GM19238 (cell line): ENCODE measurements at regions not wholly inside any gene's neighbourhood (a gene's known extent, or its start where the extent isn't known, plus 50 kb on each side); places are given as distances from the start of the nearest gene placed in this dataset.

Experiments
- DNase-seq: peaks from one replicate; pipeline ENCODE4 v3.0.0; 2011; ENCODE audit warnings: low spot score; ENCODE audit not compliant: insufficient read length

GRCh38 chr2:215772634-215773563 is 240.5 kb downstream of the MREG start:
- no peak for DNase-seq

GRCh38 chr2:215772003-215772402 is 241.3 kb downstream of the MREG start:
- no peak for DNase-seq

- no peak for DNase-seq
These were observed 242.1 kb downstream of the MREG start for GRCh38 chr2:215771241-215771640.

- no peak for DNase-seq
These were observed 242.7 kb downstream of the MREG start for GRCh38 chr2:215770668-215771067.

GRCh38 chr2:215769246-215769645 is 244.1 kb downstream of the MREG start:
- DNase-seq = no peak

DNA sequence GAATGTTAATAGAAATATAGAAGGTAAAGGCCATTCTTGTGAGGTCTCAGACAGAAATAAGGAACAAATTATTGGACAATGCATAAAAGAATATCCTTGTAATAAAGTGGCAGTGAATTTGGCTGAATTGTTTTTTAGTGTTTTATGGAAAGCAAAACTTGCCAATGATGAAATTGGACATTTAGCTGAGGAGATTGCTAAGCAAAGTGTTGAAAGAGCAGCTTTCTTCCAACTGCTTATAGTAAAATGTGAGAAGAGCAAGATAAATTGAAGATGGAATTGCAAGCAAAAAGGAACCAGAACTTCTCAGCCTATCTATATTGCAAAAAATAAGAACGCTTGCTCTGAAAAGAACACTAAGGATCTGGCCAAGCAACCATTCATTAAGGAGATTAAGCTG is 245.7 kb downstream of the MREG start:
- DNase-seq = no peak

- no peak for DNase-seq
These were observed 247.5 kb downstream of the MREG start for GRCh38 chr2:215765729-215766360.

DNA sequence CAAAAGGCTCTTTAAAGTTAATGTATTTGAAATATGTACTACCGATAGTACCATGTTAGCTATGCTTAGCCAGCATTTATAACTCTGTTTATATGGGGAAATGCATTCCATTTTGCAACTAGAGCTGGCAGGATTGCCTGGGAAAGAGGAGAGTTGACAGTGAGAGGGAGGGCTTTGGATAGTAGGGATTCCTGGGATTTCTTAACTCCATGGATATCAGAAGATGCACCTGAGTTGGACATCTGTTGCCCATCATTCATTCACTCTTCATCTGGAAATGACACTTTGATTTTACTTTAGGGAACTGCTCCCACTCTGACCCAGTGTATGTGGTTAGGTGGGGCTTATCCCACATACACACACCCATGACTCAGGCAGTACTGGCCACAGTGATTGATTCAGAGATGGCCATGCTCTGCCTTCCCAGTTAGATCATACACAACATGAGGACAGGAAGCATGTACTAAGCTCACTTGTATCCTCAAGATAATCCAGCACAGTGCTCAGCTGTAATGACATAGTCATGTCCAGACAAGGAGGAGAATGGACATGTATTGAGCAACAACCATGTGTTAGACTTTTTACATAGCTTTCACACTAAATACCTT is 248.8 kb downstream of the MREG start:
- DNase-seq = no peak

- no peak for DNase-seq
These were observed 252.8 kb downstream of the MREG start for GRCh38 chr2:215760557-215760956.

DNA sequence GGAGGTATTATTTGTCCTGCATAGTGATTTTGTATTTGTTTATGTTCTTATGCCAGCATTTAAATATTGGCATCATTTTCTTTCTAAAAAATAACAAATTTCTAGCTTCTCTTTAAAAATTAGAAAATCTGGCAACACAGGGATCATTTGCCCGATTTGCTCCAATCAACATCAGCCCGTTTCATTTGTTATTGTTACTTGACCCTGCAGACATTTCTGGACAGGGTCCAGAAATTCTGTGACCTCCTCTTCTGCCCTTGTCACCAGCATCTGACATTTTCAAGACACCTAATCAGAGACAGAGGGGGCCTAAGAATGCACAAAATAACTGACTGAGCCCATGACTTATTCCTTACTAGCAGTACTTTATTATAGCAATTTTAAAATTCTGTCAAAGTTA is 253.3 kb downstream of the MREG start:
- DNase-seq = no peak

- DNase-seq = no peak
These were observed 254.7 kb downstream of the MREG start for GRCh38 chr2:215758691-215759090.

GRCh38 chr2:215756346-215756730 is 257.0 kb downstream of the MREG start:
- DNase-seq = no peak

DNA sequence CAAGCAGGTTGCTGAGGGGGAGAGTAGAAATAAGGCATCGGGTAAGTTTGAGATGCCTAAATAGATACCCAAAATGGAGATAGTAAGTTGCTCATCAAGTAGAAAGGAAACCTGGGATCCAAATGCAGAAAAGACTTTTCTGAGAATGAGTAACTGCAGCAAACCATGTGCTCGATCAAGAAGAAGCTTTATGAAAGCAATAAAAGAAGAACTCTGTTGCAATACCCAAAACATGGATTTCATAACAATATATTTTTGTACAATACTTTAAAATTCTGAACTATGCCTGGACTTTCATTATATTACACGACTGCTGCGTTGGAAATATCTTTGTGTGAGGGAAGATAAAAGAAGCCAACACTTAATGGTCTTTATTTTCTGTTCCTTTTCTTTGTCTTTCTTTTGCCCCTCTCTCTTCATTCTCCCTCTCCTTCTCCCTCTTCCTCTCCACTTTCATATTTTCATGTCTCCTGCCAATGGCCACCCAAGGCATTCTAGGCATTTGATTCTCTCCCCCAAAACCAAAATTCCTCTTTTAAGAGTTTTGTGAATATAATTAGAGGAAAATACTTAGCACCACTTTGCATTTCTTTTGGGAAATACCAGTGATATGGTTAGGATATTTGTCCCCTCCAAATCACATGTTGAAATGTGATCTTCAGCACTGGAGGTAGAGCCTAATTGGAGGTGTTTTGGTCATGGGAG is 257.6 kb downstream of the MREG start:
- DNase-seq = no peak

DNA sequence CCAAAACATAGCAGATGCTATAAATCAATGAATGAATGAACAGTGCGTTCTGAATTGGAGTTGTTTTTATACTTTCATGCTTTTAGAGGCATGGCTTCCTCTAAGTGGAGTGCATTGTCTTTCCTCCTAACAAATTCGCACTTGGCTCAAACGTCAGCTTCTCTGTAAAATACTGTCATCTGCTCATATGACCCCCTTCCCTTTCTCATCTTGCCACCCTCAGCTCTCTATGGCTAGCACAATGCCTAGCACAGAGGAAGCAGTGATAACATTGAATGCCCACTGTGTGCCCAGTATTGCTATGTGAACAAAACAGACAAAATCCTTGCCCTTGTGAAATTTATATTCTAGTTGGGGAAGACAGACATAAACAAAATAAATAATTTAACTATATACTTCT is 258.8 kb downstream of the MREG start:
- DNase-seq = no peak

DNA sequence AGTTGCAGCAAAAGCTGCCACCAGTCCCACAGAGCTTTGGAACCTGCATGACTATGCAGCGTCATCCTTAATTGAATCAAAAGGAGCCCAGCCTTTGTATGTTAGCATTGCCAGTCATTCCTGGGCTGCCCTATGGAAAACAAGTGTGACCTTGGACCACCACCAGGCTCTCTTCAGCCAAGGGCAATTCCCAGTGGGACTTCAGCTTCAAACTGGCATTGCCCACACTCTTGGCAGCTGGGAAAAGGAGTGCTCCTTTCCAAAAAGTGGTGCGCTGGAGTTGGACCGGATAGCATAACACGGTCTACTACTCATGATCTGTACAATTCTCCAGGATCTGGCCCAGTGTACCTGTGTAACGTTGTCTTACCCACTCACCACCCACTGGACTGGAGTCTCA is 259.5 kb downstream of the MREG start:
- no peak for DNase-seq

DNA sequence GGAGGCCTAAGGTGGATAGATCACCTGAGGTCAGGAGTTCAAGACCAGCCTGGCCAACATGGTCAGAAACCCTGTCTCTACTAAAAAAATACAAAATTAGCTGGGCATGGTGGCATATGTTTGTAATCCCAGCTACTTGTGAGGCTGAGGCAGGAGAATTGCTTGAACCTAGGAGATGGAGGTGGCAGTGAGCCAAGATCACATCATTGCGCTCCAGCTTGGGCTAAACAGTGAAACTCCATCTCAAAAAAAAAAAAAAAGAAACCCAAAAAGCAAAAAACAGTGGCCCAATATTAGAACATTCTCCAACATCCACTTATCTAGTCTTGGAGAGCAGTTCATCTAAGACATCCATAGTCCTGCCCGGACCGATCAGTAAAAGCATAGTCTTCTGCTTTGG is 260.4 kb downstream of the MREG start:
- DNase-seq = no peak

GRCh38 chr2:215752436-215752835 is 260.9 kb downstream of the MREG start:
- DNase-seq = no peak

GRCh38 chr2:215751911-215752272 is 261.5 kb downstream of the MREG start:
- DNase-seq = no peak

DNA sequence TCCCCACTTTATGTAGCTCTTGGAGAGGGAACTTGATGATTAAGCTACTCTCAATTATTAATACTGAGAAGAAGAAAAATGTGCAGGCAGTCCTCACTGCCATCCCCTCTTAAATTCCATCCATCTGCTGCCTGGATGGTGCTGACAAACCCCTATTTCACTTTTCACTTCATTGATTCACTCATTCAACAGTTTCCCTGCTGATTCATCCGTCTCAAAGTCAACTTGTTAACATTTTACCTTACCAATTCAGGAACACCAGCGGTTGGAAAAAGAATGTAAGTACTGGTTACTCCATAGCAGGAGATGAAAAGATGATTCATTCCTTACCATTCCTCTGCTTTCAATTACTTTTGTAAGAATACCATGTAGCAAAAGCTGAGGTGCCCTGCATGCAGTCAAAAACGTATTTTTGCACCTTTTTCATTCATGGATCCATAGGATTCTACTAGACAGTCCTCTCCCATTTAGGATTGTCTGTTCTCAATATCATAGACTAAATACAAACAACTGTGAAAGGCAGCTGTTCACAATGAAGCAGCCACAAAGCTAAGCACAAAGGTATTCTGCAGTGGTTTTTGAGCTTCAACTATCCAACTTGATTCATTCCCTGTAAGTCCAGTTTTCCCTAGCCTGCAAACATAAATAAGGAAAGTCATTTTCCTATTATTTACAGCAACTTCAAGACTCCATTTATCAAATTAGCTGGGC is 262.0 kb downstream of the MREG start:
- DNase-seq = no peak

DNA sequence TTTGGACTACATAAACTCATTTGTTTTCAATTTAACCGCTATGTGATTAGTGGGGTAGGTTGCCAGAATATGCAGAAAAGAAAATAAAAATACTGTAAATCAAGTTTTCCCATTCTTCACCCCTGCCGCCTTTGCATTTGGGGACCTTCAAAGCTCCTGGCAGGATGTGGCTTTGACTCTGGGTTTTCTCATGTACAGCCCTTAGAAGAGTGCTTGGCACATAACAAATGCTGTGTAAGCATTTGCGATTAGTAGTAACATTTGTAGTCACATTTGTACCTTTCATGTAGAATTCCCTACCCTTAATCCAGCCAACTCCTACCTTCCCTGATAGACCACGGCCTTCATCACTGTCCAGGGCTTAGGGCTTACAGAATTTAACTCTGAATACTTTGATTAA is 262.6 kb downstream of the MREG start:
- DNase-seq = no peak
